H1 (cell line): ENCODE measurements at regions not wholly inside any gene's neighbourhood (a gene's known extent, or its start where the extent isn't known, plus 50 kb on each side); places are given as distances from the start of the nearest gene placed in this dataset.

Source experiments
- CTCF ChIA-PET: fragments of 300-600 bp; sonication (Branson Sonifier 250); formaldehyde crosslinking; loops from one replicate; lab custom pipeline; 2021; ENCODE audit not compliant: partially characterized antibody; lab: Charles Lee
- POLR2A ChIA-PET: fragments of 300-600 bp; sonication (Branson Sonifier 250); formaldehyde crosslinking; loops from one replicate; lab custom pipeline; 2021; ENCODE audit warnings: inconsistent platforms; ENCODE audit not compliant: partially characterized antibody; lab: Charles Lee
- DNase-seq, 2 experiments: peaks; one replicate each; pipeline versions ENCODE4 v3.0.0 to v3.0.0-alpha.2; 2010 to 2022; ENCODE audit warnings: low spot score in 2 of 2, low read depth in 1 of 2, mixed read lengths in 1 of 2
- FAIRE-seq: peaks from 2 replicates; lab custom pipeline; 2011; peaks lifted over from hg19 to GRCh38; lab: Jason Lieb, UNC
- H2AFZ ChIP-seq: 2 replicates; pipeline ENCODE4 v1.8.1; 2012; ENCODE audit warnings: low read length, inconsistent platforms
- H2AK5ac ChIP-seq: 2 replicates; pipeline ENCODE4 v1.6.1; 2013; ENCODE audit warnings: low read depth, low read length
- H2BK120ac ChIP-seq: replicated peaks from 2 replicates; pipeline ENCODE3; 2013; ENCODE audit warnings: low read depth, low read length, inconsistent platforms
- H2BK12ac ChIP-seq: 2 replicates; pipeline ENCODE4 v1.6.1; 2013; ENCODE audit warnings: low read depth, low read length
- H2BK15ac ChIP-seq: 2 replicates; pipeline ENCODE4 v1.6.1; 2013; ENCODE audit warnings: low read length
- H2BK20ac ChIP-seq: 2 replicates; pipeline ENCODE4 v1.6.1; 2013; ENCODE audit warnings: low read length
- H2BK5ac ChIP-seq: 2 replicates; pipeline ENCODE4 v1.6.1; 2013; ENCODE audit warnings: low read depth, low read length
- H3K14ac ChIP-seq: 2 replicates; pipeline ENCODE4 v1.6.1; 2013; ENCODE audit warnings: inconsistent platforms; ENCODE audit not compliant: insufficient read length
- H3K18ac ChIP-seq: 2 replicates; pipeline ENCODE4 v1.6.1; 2013; ENCODE audit warnings: low read length; ENCODE audit errors: extremely low read depth
- H3K23ac ChIP-seq: 2 replicates; pipeline ENCODE4 v1.6.1; 2013; ENCODE audit warnings: inconsistent platforms; ENCODE audit not compliant: insufficient read length
- H3K23me2 ChIP-seq: 2 replicates; pipeline ENCODE4 v1.6.1; 2013; ENCODE audit warnings: low read depth, low read length
- H3K27ac ChIP-seq: 2 replicates; pipeline ENCODE4 v1.6.1; 2011; ENCODE audit warnings: low read depth, low read length, inconsistent platforms
- H3K27me3 ChIP-seq, 4 experiments: replicated peaks in 1 of 4; 1 replicate in 1 of 4; 2 replicates in 3 of 4; pipeline versions ENCODE4 v1.6.1 to v1.8.1; 2011 to 2013; ENCODE audit warnings: low read length in 3 of 4, mild to moderate bottlenecking in 3 of 4, inconsistent platforms in 2 of 4, mixed read lengths in 2 of 4, moderate library complexity in 1 of 4; ENCODE audit not compliant: control insufficient read depth in 3 of 4, insufficient read depth in 3 of 4; ENCODE audit errors: extremely low read depth in 1 of 4
- H3K36me3 ChIP-seq, 4 experiments: 2 replicates each; pipeline versions ENCODE4 v1.6.1 to v1.8.1; 2011 to 2013; ENCODE audit warnings: mild to moderate bottlenecking in 4 of 4, low read length in 3 of 4, moderate library complexity in 2 of 4, control low read depth in 1 of 4, inconsistent platforms in 1 of 4; ENCODE audit not compliant: insufficient read depth in 4 of 4, control insufficient read depth in 2 of 4
- H3K4ac ChIP-seq: replicated peaks from 2 replicates; pipeline ENCODE3; 2013; ENCODE audit warnings: low read length, low read depth, mixed read lengths, inconsistent platforms; ENCODE audit not compliant: insufficient read length
- H3K4me1 ChIP-seq, 4 experiments: replicated peaks in 1 of 4; 1 replicate in 1 of 4; 2 replicates in 3 of 4; pipeline versions ENCODE4 v1.6.1 to v1.8.1; 2011 to 2013; ENCODE audit warnings: low read length in 3 of 4, inconsistent platforms in 2 of 4, mixed read lengths in 1 of 4; ENCODE audit not compliant: insufficient read depth in 4 of 4, control insufficient read depth in 3 of 4
- H3K4me2 ChIP-seq, 2 experiments: 2 replicates each; pipeline versions ENCODE4 v1.6.1 to v1.8.1; 2011 to 2013; ENCODE audit warnings: low read depth in 2 of 2, low read length in 2 of 2, control low read depth in 1 of 2, inconsistent platforms in 1 of 2, mild to moderate bottlenecking in 1 of 2; ENCODE audit not compliant: insufficient read depth in 1 of 2
- H3K4me3 ChIP-seq, 4 experiments: fragments of 200-600, 300-600 bp in 1 of 4; sonication (generic), shearing (Covaris generic), sonication (Bioruptor Twin) in 1 of 4; 2 replicates each; pipeline versions ENCODE4 v1.5.1 to v1.8.1; 2011 to 2016; ENCODE audit warnings: low read length in 4 of 4, low read depth in 3 of 4, control low read depth in 2 of 4, inconsistent platforms in 2 of 4, mild to moderate bottlenecking in 2 of 4, mixed read lengths in 1 of 4, moderate library complexity in 1 of 4; ENCODE audit not compliant: insufficient read depth in 2 of 4; ENCODE audit errors: extremely low read depth in 1 of 4
- H3K56ac ChIP-seq: replicated peaks from 2 replicates; pipeline ENCODE3; 2013; ENCODE audit warnings: low read depth, mild to moderate bottlenecking, mixed read lengths, low read length, inconsistent platforms; ENCODE audit not compliant: insufficient read length
- H3K79me1 ChIP-seq: 2 replicates; pipeline ENCODE4 v1.6.1; 2013; ENCODE audit warnings: low read depth, low read length, control low read depth
- H3K79me2 ChIP-seq, 2 experiments: 2 replicates each; pipeline versions ENCODE4 v1.6.1 to v1.8.1; 2012 to 2013; ENCODE audit warnings: low read length in 2 of 2, mild to moderate bottlenecking in 2 of 2, inconsistent platforms in 1 of 2; ENCODE audit not compliant: insufficient read depth in 2 of 2, control insufficient read depth in 1 of 2
- H3K9ac ChIP-seq, 4 experiments: replicated peaks in 1 of 4; 1 replicate in 1 of 4; 2 replicates in 3 of 4; pipeline versions ENCODE4 v1.6.1 to v1.8.1; 2011 to 2013; ENCODE audit warnings: low read depth in 3 of 4, low read length in 3 of 4, control low read depth in 2 of 4, mild to moderate bottlenecking in 2 of 4, moderate library complexity in 2 of 4, inconsistent platforms in 1 of 4; ENCODE audit errors: extremely low read depth in 1 of 4
- H3K9me3 ChIP-seq, 2 experiments: 2 replicates each; pipeline versions ENCODE4 v1.6.1 to v1.8.1; 2012 to 2013; ENCODE audit warnings: mild to moderate bottlenecking in 2 of 2, moderate library complexity in 2 of 2, control low read depth in 1 of 2, inconsistent platforms in 1 of 2, low read depth in 1 of 2, low read length in 1 of 2, mixed read lengths in 1 of 2; ENCODE audit not compliant: insufficient read depth in 2 of 2
- H4K20me1 ChIP-seq, 2 experiments: replicated peaks in 1 of 2; 2 replicates each; pipeline versions ENCODE3 to v1.8.1; 2011 to 2013; ENCODE audit warnings: inconsistent platforms in 2 of 2, low read length in 2 of 2, mild to moderate bottlenecking in 1 of 2; ENCODE audit not compliant: insufficient read depth in 2 of 2, control insufficient read depth in 1 of 2
- H4K5ac ChIP-seq: 2 replicates; pipeline ENCODE4 v1.6.1; 2013; ENCODE audit warnings: low read length, low read depth, mixed read lengths, inconsistent platforms; ENCODE audit not compliant: insufficient read length
- H4K8ac ChIP-seq: 2 replicates; pipeline ENCODE4 v1.8.0; 2013; ENCODE audit warnings: mild to moderate bottlenecking, moderate library complexity, low read length, inconsistent platforms; ENCODE audit not compliant: insufficient read depth; ENCODE audit errors: extremely low read depth
- H4K91ac ChIP-seq: replicated peaks from 2 replicates; pipeline ENCODE3; 2013; ENCODE audit warnings: low read length, mixed read lengths, inconsistent platforms; ENCODE audit not compliant: insufficient read length
- BACH1 ChIP-seq: IDR thresholded peaks from 2 replicates; pipeline ENCODE4 v1.6.1; 2012; ENCODE audit warnings: low read length, improper control_type of control experiment
- CEBPB ChIP-seq: IDR thresholded peaks from 2 replicates; pipeline ENCODE4 v1.6.1; 2012; ENCODE audit warnings: low read depth, low read length
- FOSL1 ChIP-seq: IDR thresholded peaks from 2 replicates; pipeline ENCODE4 v1.6.1; 2011; ENCODE audit warnings: mild to moderate bottlenecking, low read depth, low read length, moderate library complexity; ENCODE audit not compliant: insufficient read depth
- HDAC2 ChIP-seq, 2 experiments: fragments of 300-600 bp in 1 of 2; sonication (generic) in 1 of 2; IDR thresholded peaks; 2 replicates each; pipeline ENCODE4 v1.6.1; 2011 to 2012; ENCODE audit warnings: low read depth in 2 of 2, low read length in 2 of 2, mild to moderate bottlenecking in 2 of 2, moderate library complexity in 2 of 2, borderline replicate concordance in 1 of 2, inconsistent platforms in 1 of 2
- NRF1 ChIP-seq: IDR thresholded peaks from 2 replicates; pipeline ENCODE4 v1.6.1; 2011; ENCODE audit warnings: mild to moderate bottlenecking, low read depth, low read length, improper control_type of control experiment
- POU5F1 ChIP-seq: IDR thresholded peaks from 2 replicates; pipeline ENCODE4 v1.6.1; 2011; ENCODE audit warnings: low read depth, mild to moderate bottlenecking, low read length, moderate library complexity
- RFX5 ChIP-seq: IDR thresholded peaks from 2 replicates; pipeline ENCODE4 v1.6.1; 2011; ENCODE audit warnings: low read depth, low read length, improper control_type of control experiment, borderline replicate concordance
- SIRT6 ChIP-seq: IDR thresholded peaks from one replicate; pipeline ENCODE4 v1.7.1; 2012; ENCODE audit warnings: low read length, inconsistent platforms
- USF2 ChIP-seq: IDR thresholded peaks from 2 replicates; pipeline ENCODE4 v1.6.1; 2011; ENCODE audit warnings: low read length, improper control_type of control experiment
- YY1 ChIP-seq: IDR thresholded peaks from 2 replicates; pipeline ENCODE4 v1.6.1; 2011; ENCODE audit warnings: low read depth, mild to moderate bottlenecking, low read length
- WGBS, 2 experiments: shearing (Covaris generic) in 1 of 2; methylation state at CpG; one replicate each; pipeline versions ENCODE4 v1.1.6 to v1.1.7; 2013 to 2015; ENCODE audit warnings: low lambda C conversion rate in 2 of 2, mixed read lengths in 2 of 2, inconsistent platforms in 1 of 2, low coverage in 1 of 2, missing lambda C conversion rate in 1 of 2; ENCODE audit not compliant: insufficient replicate concordance in 2 of 2, insufficient coverage in 1 of 2, insufficient read length in 1 of 2; ENCODE audit errors: extremely low coverage in 1 of 2, missing lambda C conversion rate in 1 of 2; 5-methylcytosine and 5-hydroxymethylcytosine counted together

- Histone ChIP-seq H3K4me1 (no peaks in the 10 kb centered on the region), H3K4me2 (no peak overlapping the region), H4K5ac (no peak overlapping the region), H4K8ac (no peak overlapping the region), H3K4ac (no peak overlapping the region)
- no peak for FAIRE-seq
- TF ChIP-seq FOSL1 (no peak), POU5F1 (no peak), CEBPB (no peak), SIRT6 (no peak), BACH1 (no peak), RFX5 (no peak), HDAC2 (IDR thresholded peaks at IDR 0.05; ENCODE audit: borderline replicate concordance in 1 of 2, low read depth in 2 of 2, low read length in 2 of 2) (no peak), USF2 (no peak), YY1 (no peak), NRF1 (no peak)
- TF ChIP-seq, all 59 proteins: peak for 0
- no peak overlapping the region for H3K4me3 ChIP-seq
- peaks cover 0 to 1% (median 0%) of the 10 kb centered on the region in 4 experiments; a peak in 1 of 7 replicates for H3K27me3 ChIP-seq
- no peak overlapping the region for H2BK12ac ChIP-seq
- H3K36me3 ChIP-seq, result no peaks in the 10 kb centered on the region
- no peak overlapping the region for H2BK20ac ChIP-seq
- no peaks in the 10 kb centered on the region for H3K23me2 ChIP-seq
- H3K18ac ChIP-seq, result no peak overlapping the region
- no peak overlapping the region for H3K56ac ChIP-seq
- no peak overlapping the region for H4K91ac ChIP-seq
- ChIA-PET CTCF (interaction anchor here (1.0 kb wide), 1 partner anchor 39 kb away, joined by 5 read pairs; no protein-coding TSS in a partner anchor), POLR2A (no interaction called here)
- H3K9me3 ChIP-seq, result no peaks in the 10 kb centered on the region
- no peak overlapping the region for H3K9ac ChIP-seq
- no peaks in the 10 kb centered on the region for H3K79me2 ChIP-seq
- no peak overlapping the region for H3K23ac ChIP-seq
- no peak overlapping the region for H2BK15ac ChIP-seq
- no peak overlapping the region for H3K27ac ChIP-seq
- 95% methylated on average over 2 of the region's 2 CpGs; no CpG with 5 or more reads in 1 of the 2 experiments for WGBS, 2 experiments
- no peak overlapping the region for H3K14ac ChIP-seq
- no peak overlapping the region for H2BK120ac ChIP-seq
- H3K79me1 ChIP-seq, result no peaks in the 10 kb centered on the region
- DNase-seq, result no peak
- H2AK5ac ChIP-seq, result no peak overlapping the region
- H2BK5ac ChIP-seq, result no peak overlapping the region
- H4K20me1 ChIP-seq, result no peaks in the 10 kb centered on the region
- H2AFZ ChIP-seq, result no peak overlapping the region
Observed at GRCh38 chr4:84032372-84032771, 466.7 kb downstream of the NKX6-1 start.
